ENCODE measurements at regions not wholly inside any gene's neighbourhood (a gene's known extent, or its start where the extent isn't known, plus 50 kb on each side); places are given as distances from the start of the nearest gene placed in this dataset.

DNA sequence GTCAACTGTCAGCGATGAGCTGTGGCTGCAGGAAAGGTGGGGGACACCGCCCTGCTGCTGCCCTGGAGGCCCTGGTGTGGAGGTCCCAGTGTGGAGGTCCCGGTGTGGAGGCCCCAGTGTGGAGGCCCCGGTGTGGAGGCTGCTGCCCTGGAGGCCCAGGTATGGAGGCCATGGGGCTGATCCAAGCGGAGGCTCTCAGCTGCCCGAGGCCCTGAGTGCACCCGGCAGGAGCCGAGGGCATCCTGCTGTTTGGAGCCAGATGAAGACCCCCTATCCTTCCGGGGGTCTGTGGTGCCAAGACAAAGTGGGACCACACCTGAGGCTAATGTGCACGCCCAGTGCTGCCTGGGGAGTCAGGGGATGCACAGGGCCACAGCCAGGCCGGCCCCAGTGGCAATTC lies 210.4 kb upstream of the SOX1 start:
- TF ChIP-seq MYB (IDR thresholded peaks at IDR 0.05; ENCODE audit: borderline replicate concordance, low read depth, low read length) (no peak), IRF5 (IDR thresholded peaks at IDR 0.05; ENCODE audit: borderline replicate concordance) (no peak), NRF1 (conservative IDR thresholded peaks at IDR 0.05; ENCODE audit: low read depth, low read length) (no peak), HDAC2 (IDR thresholded peaks at IDR 0.05) (no peak), NR2C2 (IDR thresholded peaks at IDR 0.05; ENCODE audit: borderline replicate concordance, control insufficient read depth, insufficient read length, low read depth) (no peak), NR2F1 (conservative IDR thresholded peaks at IDR 0.05) (no peak), RCOR1 (conservative IDR thresholded peaks at IDR 0.05; ENCODE audit: low read depth, low read length) (no peak), PML (IDR thresholded peaks at IDR 0.05; ENCODE audit: low read length) (no peak), PAX5 (IDR thresholded peaks at IDR 0.05; ENCODE audit: borderline replicate concordance, low read depth, low read length) (no peak), TBL1XR1 (IDR thresholded peaks at IDR 0.05; ENCODE audit: low read depth, low read length) (no peak), STAT1 (conservative IDR thresholded peaks at IDR 0.05) (no peak)
- TF ChIP-seq, protein P1, sequence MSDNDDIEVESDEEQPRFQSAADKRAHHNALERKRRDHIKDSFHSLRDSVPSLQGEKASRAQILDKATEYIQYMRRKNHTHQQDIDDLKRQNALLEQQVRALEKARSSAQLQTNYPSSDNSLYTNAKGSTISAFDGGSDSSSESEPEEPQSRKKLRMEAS (IDR thresholded peaks at IDR 0.05; ENCODE audit: low read depth, low read length): no peak
- CTCF ChIA-PET: no interaction called here
- Histone ChIP-seq H3K27ac (ENCODE audit: control insufficient read depth, insufficient read depth) (no peak overlapping the region), H2AFZ (ENCODE audit: control insufficient read depth, low read depth, low read length) (no peak overlapping the region), H3K27me3 (replicated peaks in 1 of 2; ENCODE audit: control insufficient read depth in 2 of 2, insufficient read depth in 2 of 2, low read length in 1 of 2) (no peaks in the 10 kb centered on the region), H4K20me1 (ENCODE audit: control insufficient read depth, insufficient read depth) (no peaks in the 10 kb centered on the region), H3K4me3 (no peak overlapping the region), H3K9ac (ENCODE audit: control insufficient read depth, insufficient read depth, low read length) (no peak overlapping the region), H3K9me3 (replicated peaks; ENCODE audit: control insufficient read depth, insufficient read depth, low read length) (no peaks in the 10 kb centered on the region; the same call in 2 of the 3 replicates), H3K36me3 (ENCODE audit: control insufficient read depth in 2 of 2, insufficient read depth in 2 of 2, low read length in 1 of 2) (no peaks in the 10 kb centered on the region), H3K4me1 (ENCODE audit: control insufficient read depth, insufficient read depth, low read length) (no peaks in the 10 kb centered on the region), H3K4me2 (ENCODE audit: control insufficient read depth, insufficient read depth) (no peak overlapping the region), H3K79me2 (ENCODE audit: control insufficient read depth, insufficient read depth, low read length) (no peaks in the 10 kb centered on the region)
- POLR2A ChIA-PET: no interaction called here
- SMC1A ChIA-PET (ENCODE audit: uncharacterized antibody, unreplicated experiment): no interaction called here
- no TSS peak for BruUV-seq (replicated peaks)
- intact Hi-C loops (cut with micrococcal nuclease; ENCODE audit: unreplicated experiment): no loop called here
- in situ Hi-C loops (cut with MboI): no loop called here
- ATAC-seq (no peak), FAIRE-seq (no peak), DNase-seq (ENCODE audit: low read depth, low spot score) (no peak)
- 13% methylated on average over 7 of the region's 11 CpGs for WGBS (ENCODE audit: insufficient coverage, insufficient replicate concordance, low lambda C conversion rate, missing lambda C conversion rate)
- RAD21 ChIA-PET (ENCODE audit: unreplicated experiment): no interaction called here

All from GM12878 (cell line).